ENCODE measurements at regions not wholly inside any gene's neighbourhood (a gene's known extent, or its start where the extent isn't known, plus 50 kb on each side); places are given as distances from the start of the nearest gene placed in this dataset.
"Not testable (repeated sequence)": the region's sequence is repeated elsewhere in the genome, so short reads cannot be mapped to it uniquely, and the experiment has no call there.

GRCh38 chr13:50452756-50453155 is 390.7 kb downstream of the DLEU7 start:
- no peak for DNase-seq (ENCODE audit: low read depth in 2 of 2)

GRCh38 chr13:50453188-50453587 is 390.3 kb downstream of the DLEU7 start:
- no peak for DNase-seq (ENCODE audit: low read depth in 2 of 2)

- no peak for DNase-seq (ENCODE audit: low read depth in 2 of 2)
These were observed 387.4 kb downstream of the DLEU7 start for GRCh38 chr13:50456111-50456510.

GRCh38 chr13:50457415-50458393 is 385.8 kb downstream of the DLEU7 start:
- no peak for DNase-seq (ENCODE audit: low read depth in 2 of 2)

GRCh38 chr13:50459046-50459445 is 384.4 kb downstream of the DLEU7 start:
- DNase-seq (ENCODE audit: low read depth in 2 of 2) = no peak

- DNase-seq (ENCODE audit: low read depth in 2 of 2) = no peak
These were observed 383.8 kb downstream of the DLEU7 start for GRCh38 chr13:50459658-50460057.

GRCh38 chr13:50460358-50460757 is 383.1 kb downstream of the DLEU7 start:
- DNase-seq (ENCODE audit: low read depth in 2 of 2) = no peak

GRCh38 chr13:50461189-50461588 is 382.3 kb downstream of the DLEU7 start:
- no peak for DNase-seq (ENCODE audit: low read depth in 2 of 2)

- no peak for DNase-seq (ENCODE audit: low read depth in 2 of 2)
These were observed 379.8 kb downstream of the DLEU7 start for GRCh38 chr13:50463719-50464118.

- no peak for DNase-seq (ENCODE audit: low read depth in 2 of 2)
These were observed 378.9 kb downstream of the DLEU7 start for GRCh38 chr13:50464349-50465251.

- no peak for DNase-seq (ENCODE audit: low read depth in 2 of 2)
These were observed 377.0 kb downstream of the DLEU7 start for GRCh38 chr13:50466456-50466855.

GRCh38 chr13:50467156-50468110 is 376.1 kb downstream of the DLEU7 start:
- no peak for DNase-seq (ENCODE audit: low read depth in 2 of 2)

- no peak for DNase-seq (ENCODE audit: low read depth in 2 of 2)
These were observed 374.4 kb downstream of the DLEU7 start for GRCh38 chr13:50468849-50469669.

GRCh38 chr13:50473050-50473449 is 370.4 kb downstream of the DLEU7 start:
- not testable (repeated sequence) for DNase-seq (ENCODE audit: low read depth in 2 of 2)

- no peak for DNase-seq (ENCODE audit: low read depth in 2 of 2)
These were observed 369.3 kb downstream of the DLEU7 start for GRCh38 chr13:50474088-50474662.

GRCh38 chr13:50476577-50477285 is 366.8 kb downstream of the DLEU7 start:
- no peak for DNase-seq (ENCODE audit: low read depth in 2 of 2)

- no peak for DNase-seq (ENCODE audit: low read depth in 2 of 2)
These were observed 361.6 kb downstream of the DLEU7 start for GRCh38 chr13:50481936-50482335.

GRCh38 chr13:50483416-50483815 is 360.1 kb downstream of the DLEU7 start:
- no peak for DNase-seq (ENCODE audit: low read depth in 2 of 2)

GRCh38 chr13:50484472-50485113 is 358.9 kb downstream of the DLEU7 start:
- DNase-seq (ENCODE audit: low read depth in 2 of 2) = no peak
